ENCODE measurements at regions not wholly inside any gene's neighbourhood (a gene's known extent, or its start where the extent isn't known, plus 50 kb on each side); places are given as distances from the start of the nearest gene placed in this dataset.

DNA sequence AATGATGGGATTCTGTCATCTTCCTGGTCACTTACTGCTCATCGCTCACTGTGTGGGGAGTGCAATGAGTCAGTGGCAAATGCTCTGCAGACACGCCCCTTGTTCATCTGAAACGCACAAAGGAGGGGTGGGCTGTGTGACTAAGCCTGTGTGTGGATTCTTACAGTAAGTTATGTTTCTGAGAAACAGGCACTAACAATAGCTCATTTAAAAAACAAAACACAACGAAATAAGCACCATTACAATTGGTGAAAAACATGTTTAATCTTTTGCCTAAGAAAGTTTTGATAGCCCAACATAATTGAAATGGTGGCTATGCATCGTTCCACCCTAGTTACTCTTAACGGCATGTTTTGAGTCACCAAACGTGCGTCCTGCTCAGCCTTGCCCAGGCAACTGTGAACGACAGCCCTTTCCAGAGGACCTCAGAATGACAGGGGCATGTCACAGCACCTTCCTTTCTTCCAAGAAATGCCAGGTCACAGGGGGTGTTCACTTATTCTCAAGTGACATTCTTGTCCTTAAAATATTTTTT, 118.4 kb upstream of the SGK1 start:
- TF ChIP-seq CTCF (conservative IDR thresholded peaks at IDR 0.05) (no peak), ZFX (IDR thresholded peaks at IDR 0.05) (no peak)
- H3K27ac ChIP-seq = no peak overlapping the region

DNA sequence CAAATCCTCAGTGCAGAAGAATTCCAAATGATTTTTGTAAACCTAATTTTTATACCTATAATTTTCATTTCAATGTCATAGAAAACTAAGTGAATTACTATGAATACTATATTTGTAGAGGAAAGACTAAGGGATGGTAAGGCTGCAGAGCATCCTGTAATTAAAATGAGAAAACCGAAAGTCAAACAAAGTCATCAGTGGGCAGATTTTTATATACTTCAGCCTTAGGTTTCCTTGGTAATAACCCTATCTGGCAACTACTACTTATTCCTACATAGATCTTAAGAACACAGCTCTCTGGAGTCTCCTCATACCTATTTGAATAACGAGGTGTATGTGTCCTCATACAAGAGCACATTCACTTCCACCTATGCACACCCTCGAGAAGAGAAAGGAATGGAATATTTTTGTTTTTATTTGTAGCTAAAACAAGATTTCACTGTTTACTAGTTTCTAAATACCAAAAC, 117.9 kb upstream of the SGK1 start:
- H3K27ac ChIP-seq = no peak overlapping the region
- TF ChIP-seq ZFX (IDR thresholded peaks at IDR 0.05) = no peak

DNA sequence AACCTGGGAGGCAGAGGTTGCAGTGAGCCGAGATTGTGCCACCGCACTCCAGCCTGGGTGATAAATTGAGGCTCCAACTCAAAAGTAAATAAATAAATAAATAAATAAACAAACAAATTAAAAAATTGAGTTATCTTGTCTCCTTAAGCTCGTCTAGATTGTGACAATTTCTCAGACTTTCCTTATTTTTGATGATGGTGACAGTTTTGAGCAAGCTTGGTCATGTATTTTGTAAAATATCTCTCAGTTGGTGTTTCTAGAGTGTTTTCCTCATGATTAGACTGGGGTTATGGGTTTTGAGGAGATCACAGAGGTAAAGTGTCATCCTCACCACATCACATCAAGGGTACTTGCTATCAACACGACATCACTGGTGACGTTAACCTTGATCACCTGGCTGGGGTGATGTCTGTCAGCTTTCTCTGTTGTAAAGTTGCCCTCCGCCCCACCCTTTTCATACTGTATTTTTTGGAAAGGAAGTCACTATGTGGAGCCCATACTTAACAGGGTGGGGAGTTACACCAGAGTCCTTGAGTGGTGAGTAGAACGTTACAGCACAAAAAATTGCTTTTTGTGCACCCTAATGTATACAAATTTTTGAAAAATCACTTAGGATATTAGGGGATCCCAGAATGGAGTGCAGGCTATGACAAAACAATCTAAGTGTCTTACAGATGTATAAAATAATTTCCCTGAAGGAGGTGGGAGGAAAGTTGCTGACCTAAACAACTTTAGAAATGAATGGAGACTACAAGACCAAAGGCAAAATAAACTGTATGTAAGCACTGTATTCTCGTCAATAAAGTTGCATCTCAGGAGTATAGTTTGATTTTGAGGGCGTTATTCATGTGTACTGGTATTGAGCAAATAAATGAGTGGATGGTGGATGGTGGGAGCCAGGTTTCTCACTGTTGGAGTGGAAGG, 116.4 kb upstream of the SGK1 start:
- no peak overlapping the region for H3K27ac ChIP-seq
- no peak for TF ChIP-seq CTCF (conservative IDR thresholded peaks at IDR 0.05)
- no peak for TF ChIP-seq ZFX (IDR thresholded peaks at IDR 0.05)

- TF ChIP-seq CTCF (conservative IDR thresholded peaks at IDR 0.05) = no peak
- TF ChIP-seq ZFX (IDR thresholded peaks at IDR 0.05) = no peak
- H3K27ac ChIP-seq = no peak overlapping the region
Observed at GRCh38 chr6:134432036-134432435, 114.1 kb upstream of the SGK1 start.

- no peak overlapping the region for H3K27ac ChIP-seq
- TF ChIP-seq CTCF (conservative IDR thresholded peaks at IDR 0.05) = no peak
- TF ChIP-seq ZFX (IDR thresholded peaks at IDR 0.05) = no peak
Observed at GRCh38 chr6:134431421-134431859, 113.5 kb upstream of the SGK1 start.

DNA sequence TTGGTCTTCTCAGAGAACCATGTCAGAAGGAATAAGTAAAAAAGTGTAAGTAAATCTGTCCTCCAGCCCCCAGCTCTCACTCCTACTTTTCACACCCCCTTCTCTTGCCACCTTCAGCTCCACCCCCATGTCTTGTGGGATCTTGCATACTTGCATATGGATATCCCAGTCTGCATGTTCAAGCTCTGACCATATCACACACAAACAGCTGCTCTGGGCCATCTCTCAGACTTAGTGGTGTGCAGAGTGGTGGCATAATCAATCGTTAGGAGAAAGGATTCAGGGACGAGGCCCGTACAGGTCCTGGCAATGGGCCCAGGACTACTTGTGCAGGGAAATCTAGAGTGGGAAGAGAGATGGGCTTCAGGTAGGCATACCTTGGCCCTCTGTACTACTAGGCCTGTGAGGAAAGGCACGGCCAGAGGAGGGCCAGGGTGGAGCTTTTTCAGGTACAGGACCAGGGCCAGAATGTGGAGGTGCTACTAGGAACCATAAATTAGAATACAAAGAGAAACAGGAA, 112.0 kb upstream of the SGK1 start:
- no peak for TF ChIP-seq CTCF (conservative IDR thresholded peaks at IDR 0.05)
- no peak for TF ChIP-seq ZFX (IDR thresholded peaks at IDR 0.05)
- H3K27ac ChIP-seq = no peak overlapping the region

GRCh38 chr6:134427721-134428120, 109.8 kb upstream of the SGK1 start:
- H3K27ac ChIP-seq = no peak overlapping the region
- no peak for TF ChIP-seq CTCF (conservative IDR thresholded peaks at IDR 0.05)
- no peak for TF ChIP-seq ZFX (IDR thresholded peaks at IDR 0.05)
